SK-N-MC (cell line): ENCODE measurements at regions not wholly inside any gene's neighbourhood (a gene's known extent, or its start where the extent isn't known, plus 50 kb on each side); places are given as distances from the start of the nearest gene placed in this dataset.

ENCODE experiments used
- DNase-seq: peaks from one replicate; pipeline ENCODE4 v3.0.0-alpha.2; 2011; ENCODE audit warnings: low read depth, low spot score
- H3K27ac ChIP-seq: fragments of 200-600 bp; sonication (generic); 2 replicates; pipeline ENCODE4 v1.5.1; 2016; ENCODE audit warnings: mixed run types
- H3K36me3 ChIP-seq: fragments of 200-600 bp; sonication (generic); 2 replicates; pipeline ENCODE4 v1.6.1; 2017; ENCODE audit warnings: antibody characterized with exemption, low read length, mixed read lengths; ENCODE audit not compliant: insufficient read depth
- H3K4me3 ChIP-seq: fragments of 200-600 bp; sonication (generic); 2 replicates; pipeline ENCODE4 v1.5.1; 2016
- H3K9ac ChIP-seq: fragments of 200-600 bp; sonication (generic); 2 replicates; pipeline ENCODE4 v1.8.0; 2017; ENCODE audit warnings: mixed run types, mixed read lengths; ENCODE audit not compliant: insufficient read length
- H3K9me3 ChIP-seq: fragments of 200-600 bp; sonication (generic); 2 replicates; pipeline ENCODE4 v1.6.1; 2017; ENCODE audit warnings: low read depth, mild to moderate bottlenecking, antibody characterized with exemption, low read length, moderate library complexity, mixed read lengths
- EZH2 ChIP-seq: fragments of 200-600 bp; sonication (generic); IDR thresholded peaks from one replicate; pipeline ENCODE4 v1.6.1; 2017; ENCODE audit warnings: antibody characterized with exemption
- FOXP2 ChIP-seq: optimal IDR thresholded peaks from 2 replicates; pipeline ENCODE3; 2011; ENCODE audit warnings: mild to moderate bottlenecking, moderate library complexity; ENCODE audit not compliant: insufficient read depth; ENCODE audit errors: extremely low read length, control extremely low read depth
- POLR2AphosphoS5 ChIP-seq: IDR thresholded peaks from 2 replicates; pipeline ENCODE4 v1.6.1; 2012; ENCODE audit warnings: mild to moderate bottlenecking, low read depth, low read length, borderline replicate concordance

GRCh38 chr22:22738959-22739585 lies 94.7 kb downstream of the GGTLC2 start:
- Histone ChIP-seq H3K9ac (no peak overlapping the region), H3K4me3 (no peak overlapping the region), H3K9me3 (no peaks in the 10 kb centered on the region), H3K27ac (no peak overlapping the region), H3K36me3 (no peaks in the 10 kb centered on the region)
- no peak for TF ChIP-seq EZH2
- TF ChIP-seq POLR2AphosphoS5, result no peak
- DNase-seq, result no peak

GRCh38 chr22:22740560-22741276 lies 96.3 kb downstream of the GGTLC2 start:
- no peaks in the 10 kb centered on the region for H3K36me3 ChIP-seq
- no peaks in the 10 kb centered on the region for H3K9me3 ChIP-seq
- H3K27ac ChIP-seq, result no peak overlapping the region
- no peak for DNase-seq
- no peak overlapping the region for H3K9ac ChIP-seq
- no peak for TF ChIP-seq POLR2AphosphoS5
- TF ChIP-seq FOXP2, result no peak
- no peak for TF ChIP-seq EZH2
- no peak overlapping the region for H3K4me3 ChIP-seq

GRCh38 chr22:22741843-22742242 lies 97.4 kb downstream of the GGTLC2 start:
- Histone ChIP-seq H3K36me3 (no peaks in the 10 kb centered on the region), H3K9me3 (no peaks in the 10 kb centered on the region), H3K4me3 (no peak overlapping the region), H3K27ac (no peak overlapping the region), H3K9ac (no peak overlapping the region)
- DNase-seq, result no peak
- no peak for TF ChIP-seq FOXP2
- no peak for TF ChIP-seq POLR2AphosphoS5
- TF ChIP-seq EZH2, result no peak

- no peak overlapping the region for H3K9ac ChIP-seq
- no peak overlapping the region for H3K27ac ChIP-seq
- no peaks in the 10 kb centered on the region for H3K9me3 ChIP-seq
- TF ChIP-seq EZH2 (no peak), POLR2AphosphoS5 (no peak), FOXP2 (no peak)
- no peaks in the 10 kb centered on the region for H3K36me3 ChIP-seq
- DNase-seq, result no peak
- H3K4me3 ChIP-seq, result no peak overlapping the region
These were observed 98.2 kb downstream of the GGTLC2 start for GRCh38 chr22:22742641-22743040.

- TF ChIP-seq POLR2AphosphoS5, result no peak
- TF ChIP-seq EZH2, result no peak
- TF ChIP-seq FOXP2, result no peak
- DNase-seq, result no peak
- H3K36me3 ChIP-seq, result no peaks in the 10 kb centered on the region
These were observed 98.8 kb downstream of the GGTLC2 start for GRCh38 chr22:22743128-22743760.

GRCh38 chr22:22744412-22745224 lies 100.2 kb downstream of the GGTLC2 start:
- no peak overlapping the region for H3K27ac ChIP-seq
- no peak overlapping the region for H3K4me3 ChIP-seq
- H3K36me3 ChIP-seq, result no peaks in the 10 kb centered on the region
- no peaks in the 10 kb centered on the region for H3K9me3 ChIP-seq
- DNase-seq, result no peak
- H3K9ac ChIP-seq, result no peak overlapping the region
- no peak for TF ChIP-seq FOXP2
- TF ChIP-seq POLR2AphosphoS5, result no peak
- no peak for TF ChIP-seq EZH2

More at GRCh38 chr22:22743128-22743760, 98.8 kb downstream of the GGTLC2 start:
- Histone ChIP-seq H3K27ac (no peak overlapping the region), H3K4me3 (no peak overlapping the region), H3K9me3 (no peaks in the 10 kb centered on the region), H3K9ac (no peak overlapping the region)

- H3K27ac ChIP-seq, result no peak overlapping the region
- no peaks in the 10 kb centered on the region for H3K36me3 ChIP-seq
- no peak overlapping the region for H3K9ac ChIP-seq
- no peak for DNase-seq
- H3K9me3 ChIP-seq, result no peaks in the 10 kb centered on the region
- TF ChIP-seq EZH2 (no peak), POLR2AphosphoS5 (no peak), FOXP2 (no peak)
- H3K4me3 ChIP-seq, result no peak overlapping the region
These were observed 101.0 kb downstream of the GGTLC2 start for GRCh38 chr22:22745225-22746060.
